ENCODE measurements at regions not wholly inside any gene's neighbourhood (a gene's known extent, or its start where the extent isn't known, plus 50 kb on each side); places are given as distances from the start of the nearest gene placed in this dataset.
"Not testable (repeated sequence)": the region's sequence is repeated elsewhere in the genome, so short reads cannot be mapped to it uniquely, and the experiment has no call there.

DNA sequence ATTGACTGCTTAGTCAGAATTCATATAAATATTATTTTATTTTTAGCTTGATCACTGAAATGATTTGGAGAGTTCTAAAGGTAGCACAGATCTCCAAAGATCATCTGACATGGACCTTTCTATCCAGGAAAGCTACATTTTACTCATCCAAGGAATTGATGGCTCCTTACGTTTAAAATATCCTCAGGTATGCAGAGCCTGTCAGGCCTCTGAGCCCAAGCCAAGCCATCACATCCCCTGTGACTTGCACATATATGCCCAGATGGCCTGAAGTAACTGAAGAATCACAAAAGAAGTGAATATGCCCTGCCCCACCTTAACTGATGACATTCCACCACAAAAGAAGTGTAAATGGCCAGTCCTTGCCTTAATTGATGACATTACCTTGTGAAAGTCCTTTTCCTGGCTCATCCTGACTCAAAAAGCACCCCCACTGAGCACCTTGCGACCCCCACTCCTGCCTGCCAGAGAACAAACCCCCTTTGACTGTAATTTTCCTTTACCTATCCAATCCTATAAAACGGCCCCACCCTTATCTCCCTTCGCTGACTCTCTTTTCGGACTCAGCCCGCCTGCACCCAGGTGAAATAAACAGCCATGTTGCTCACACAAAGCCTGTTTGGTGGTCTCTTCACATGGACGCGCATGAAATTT lies 411.6 kb upstream of the RORB start:
- DNase-seq (ENCODE audit: low read depth in 2 of 2): not testable (repeated sequence)

DNA sequence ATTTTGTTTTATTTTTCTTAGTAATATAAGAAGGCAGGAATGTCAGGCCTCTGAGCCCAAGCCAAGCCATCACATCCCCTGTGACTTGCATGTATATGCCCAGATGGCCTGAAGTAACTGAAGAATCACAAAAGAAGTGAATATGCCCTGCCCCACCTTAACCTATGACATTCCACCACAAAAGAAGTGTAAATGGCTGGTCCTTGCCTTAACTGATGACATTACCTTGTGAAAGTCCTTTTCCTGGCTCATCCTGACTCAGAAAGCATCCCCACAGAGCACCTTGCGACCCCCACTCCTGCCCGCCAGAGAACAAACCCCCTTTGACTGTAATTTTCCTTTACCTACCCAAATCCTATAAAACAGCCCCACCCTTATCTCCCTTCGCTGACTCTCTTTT lies 406.2 kb upstream of the RORB start:
- not testable (repeated sequence) for DNase-seq (ENCODE audit: low read depth in 2 of 2)

DNA sequence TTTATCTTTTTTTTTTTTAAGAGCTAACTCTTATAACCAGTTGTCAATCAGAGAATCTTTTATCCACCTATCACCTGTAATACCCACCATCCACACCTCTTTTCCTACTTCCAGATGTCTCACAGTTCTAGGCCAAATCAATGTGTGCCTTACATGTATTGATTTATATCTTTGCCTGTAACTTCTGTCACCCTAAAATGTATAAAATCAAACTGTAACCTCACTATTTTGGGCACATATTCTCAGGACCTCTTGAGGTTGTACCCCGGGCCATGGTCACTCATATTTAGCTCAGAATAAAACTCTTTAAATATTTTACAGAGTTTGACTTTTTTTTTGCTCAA lies 404.7 kb upstream of the RORB start:
- DNase-seq (ENCODE audit: low read depth in 2 of 2): no peak

DNA sequence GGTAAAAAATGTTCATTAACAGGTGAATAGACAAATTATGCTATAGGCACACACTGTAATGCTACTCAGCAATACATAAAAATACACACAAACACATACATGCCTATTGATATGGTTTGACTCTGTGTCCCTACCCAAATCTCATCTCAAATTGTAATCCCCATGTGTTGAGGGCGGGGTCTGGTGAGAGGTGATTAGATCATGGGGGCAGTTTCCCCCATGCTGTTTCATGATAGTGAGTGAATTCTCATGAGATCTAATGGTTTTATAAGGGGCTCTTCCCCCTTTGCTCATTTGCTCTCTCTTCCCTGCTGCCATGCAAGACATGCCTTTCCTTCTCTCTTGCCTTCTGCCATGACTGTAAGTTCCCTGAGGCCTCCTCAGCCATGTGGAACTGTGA lies 403.1 kb upstream of the RORB start:
- DNase-seq (ENCODE audit: low read depth in 2 of 2): not testable (repeated sequence)

DNA sequence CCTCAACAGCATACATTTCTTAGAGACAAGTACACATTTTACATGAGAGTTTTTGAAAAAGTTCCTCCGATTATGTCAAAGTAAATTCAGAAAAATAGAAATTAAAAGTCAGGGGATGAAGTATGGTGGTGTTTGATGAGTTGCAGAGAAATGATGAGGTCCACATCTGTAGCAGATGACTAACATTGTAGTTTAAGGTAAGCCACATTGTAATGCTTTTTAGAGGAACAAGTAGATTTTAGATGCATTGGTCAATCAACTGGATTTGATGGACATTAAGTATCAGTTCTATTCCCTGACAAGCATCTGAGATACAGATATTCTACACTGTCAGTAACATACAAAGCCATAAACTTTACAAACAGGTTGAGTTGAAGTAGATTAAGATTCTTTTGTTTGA lies 402.4 kb upstream of the RORB start:
- DNase-seq (ENCODE audit: low read depth in 2 of 2): no peak

DNA sequence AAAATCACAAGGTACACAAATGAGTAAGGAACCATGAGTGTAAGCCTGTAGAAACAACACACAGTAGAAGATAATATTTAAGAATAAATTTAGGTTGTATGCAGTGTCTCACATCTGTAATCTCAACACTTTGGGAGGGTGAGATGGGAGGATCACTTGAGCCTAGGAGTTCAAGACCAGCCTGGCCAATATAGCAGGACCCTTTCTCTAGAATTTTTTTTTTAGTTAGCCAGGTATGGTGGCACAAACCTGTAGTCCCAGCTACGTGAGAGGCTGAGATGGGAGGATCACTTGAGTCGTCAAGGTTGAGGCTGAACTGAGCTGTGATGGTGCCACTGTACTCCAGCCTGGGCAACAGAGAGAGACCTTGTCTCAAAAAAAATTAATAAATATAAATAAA lies 401.2 kb upstream of the RORB start:
- DNase-seq (ENCODE audit: low read depth in 2 of 2): no peak

DNA sequence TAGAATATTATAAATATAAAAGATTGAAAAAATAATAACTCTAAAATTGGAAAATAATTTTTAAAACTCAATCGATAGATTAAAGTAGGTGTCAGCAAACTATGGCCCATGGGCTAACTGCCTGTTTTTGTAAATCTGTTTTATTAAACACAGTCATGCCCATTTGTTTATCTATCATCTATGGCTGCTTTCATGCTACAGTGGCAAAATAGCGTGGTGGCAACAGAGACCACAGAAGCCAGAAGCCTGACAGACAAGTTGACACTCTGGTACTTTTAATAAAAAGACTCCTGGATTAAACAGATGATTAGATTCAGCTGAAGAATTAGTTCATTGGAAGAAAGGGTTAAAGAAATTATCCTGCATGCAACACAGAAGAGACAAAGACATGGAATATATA lies 400.7 kb upstream of the RORB start:
- no peak for DNase-seq (ENCODE audit: low read depth in 2 of 2)

DNA sequence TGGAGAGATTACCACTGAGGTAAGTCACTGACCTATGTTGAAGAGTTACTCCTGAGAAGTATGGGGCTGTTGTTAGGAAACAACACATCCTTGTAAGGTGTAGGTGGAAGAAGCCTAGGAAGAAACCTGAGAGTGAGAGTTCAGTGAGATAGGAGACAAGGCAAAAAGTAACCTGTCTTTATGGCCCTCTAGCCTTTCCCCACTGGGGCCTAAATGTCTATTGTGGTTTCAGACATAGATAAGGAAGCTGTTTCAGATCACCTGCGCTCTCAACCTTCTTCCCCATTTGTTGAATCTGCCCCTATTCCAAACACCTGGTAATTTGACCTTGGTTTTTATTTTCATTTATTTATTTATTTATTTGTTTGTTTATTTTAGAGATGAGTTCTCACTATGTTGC lies 397.1 kb upstream of the RORB start:
- DNase-seq (ENCODE audit: low read depth in 2 of 2): no peak

DNA sequence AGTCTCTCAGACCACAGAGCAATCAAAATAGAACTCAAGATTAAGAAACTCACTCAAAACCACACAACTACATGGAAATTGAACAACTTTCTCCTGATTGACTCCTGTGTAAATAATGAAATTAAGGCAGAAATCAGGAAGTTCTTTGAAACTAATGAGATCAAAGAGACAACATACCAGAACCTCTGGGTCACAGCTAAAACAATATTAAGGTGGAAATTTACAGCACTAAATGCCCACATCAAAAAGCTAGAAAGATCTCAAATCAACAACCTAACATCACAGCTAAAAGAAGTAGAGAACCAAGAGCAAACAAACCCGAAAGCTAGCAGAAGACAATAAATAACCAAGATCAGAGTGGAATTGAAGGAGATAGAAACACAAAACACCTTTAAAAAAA lies 395.0 kb upstream of the RORB start:
- DNase-seq (ENCODE audit: low read depth in 2 of 2): not testable (repeated sequence)

DNA sequence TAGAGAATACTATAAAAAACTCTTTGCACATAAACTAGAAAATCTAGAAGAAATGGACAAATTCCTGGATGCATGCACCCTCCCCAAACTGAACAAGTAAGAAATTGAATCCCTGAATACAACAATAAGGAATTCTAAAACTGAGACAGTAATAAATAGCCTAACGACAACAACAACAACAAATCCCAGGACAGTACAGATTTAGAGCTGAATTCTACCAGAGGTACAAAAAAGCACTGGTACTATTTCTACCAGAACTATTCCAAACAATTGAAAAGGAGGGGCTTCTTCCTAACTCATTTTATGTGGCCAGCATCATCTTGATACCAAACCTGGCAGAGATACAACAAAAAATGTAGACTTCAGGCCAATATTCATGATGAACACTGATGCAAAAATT lies 394.4 kb upstream of the RORB start:
- DNase-seq (ENCODE audit: low read depth in 2 of 2): no peak

DNA sequence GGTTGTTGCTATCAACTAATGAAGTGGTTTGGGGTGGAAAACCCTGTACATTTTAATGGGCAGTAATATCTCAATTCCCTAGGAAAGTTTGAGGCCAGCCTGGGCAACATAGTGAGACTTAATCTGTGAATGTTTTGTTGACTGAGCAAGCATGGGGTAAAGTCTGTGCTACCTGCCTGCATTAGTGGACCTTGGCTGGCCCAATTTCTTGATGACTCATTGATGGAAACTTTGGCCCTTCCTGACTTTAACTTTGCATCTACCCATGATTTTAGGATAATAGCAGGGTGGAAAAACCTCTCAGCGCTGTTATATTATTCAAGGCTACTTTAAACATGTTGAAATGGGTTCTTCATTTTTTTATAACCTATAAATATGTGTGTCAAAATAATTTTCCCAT lies 389.4 kb upstream of the RORB start:
- no peak for DNase-seq (ENCODE audit: low read depth in 2 of 2)

DNA sequence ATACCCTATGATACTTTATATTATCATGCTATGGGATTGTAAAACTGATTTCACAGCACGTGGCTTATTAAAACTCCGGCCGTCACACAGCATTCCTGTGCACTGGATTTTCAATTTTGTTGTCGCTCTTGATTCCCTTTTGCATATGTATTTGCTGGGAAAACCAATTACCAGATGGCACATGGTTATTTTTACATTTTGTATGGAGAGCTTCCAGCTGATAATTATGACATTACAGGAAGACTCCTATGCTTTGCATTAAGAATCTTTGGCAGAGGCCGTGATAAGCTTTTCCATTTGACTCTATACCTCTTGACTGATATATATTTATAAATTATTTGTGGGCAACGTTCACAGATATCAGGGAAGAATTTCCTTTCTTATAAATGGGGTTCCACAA lies 381.2 kb upstream of the RORB start:
- DNase-seq (ENCODE audit: low read depth in 2 of 2): no peak

DNA sequence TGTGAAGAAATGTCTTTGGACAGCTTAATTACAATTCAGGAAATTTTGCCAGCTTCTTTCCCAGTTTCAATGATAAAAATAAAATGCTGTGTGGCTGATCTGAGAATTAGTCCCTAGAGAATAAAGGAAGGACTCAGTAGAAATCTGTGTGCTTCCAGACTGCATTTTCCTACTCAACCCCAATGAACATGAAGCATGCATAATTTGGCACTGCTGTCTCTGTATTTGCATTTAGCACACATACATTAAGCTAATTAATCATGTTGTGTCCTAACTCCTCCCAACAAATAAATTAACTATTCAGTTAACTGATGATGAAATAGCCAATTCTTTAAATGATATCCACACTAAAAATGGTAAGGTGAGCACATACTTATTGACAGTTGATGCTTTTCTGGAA lies 380.0 kb upstream of the RORB start:
- no peak for DNase-seq (ENCODE audit: low read depth in 2 of 2)

DNA sequence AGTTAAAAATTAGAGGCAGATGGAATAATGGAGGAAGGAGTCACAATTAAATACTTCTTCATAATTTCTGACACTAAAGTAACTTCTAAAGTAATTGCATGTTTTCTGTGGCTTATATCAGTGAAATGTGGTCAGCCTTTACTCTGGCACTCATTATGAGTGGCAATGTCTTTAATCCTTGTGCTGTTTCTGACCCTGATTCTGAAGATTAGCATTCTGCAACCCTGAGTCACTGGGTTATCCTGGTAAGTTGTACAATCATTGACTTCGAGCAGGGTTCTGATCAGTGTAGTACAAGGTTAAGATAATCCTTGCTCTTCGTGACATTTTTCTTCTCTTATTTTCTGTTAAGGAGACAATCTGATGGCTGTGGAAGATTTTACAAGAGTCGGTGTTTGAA lies 379.4 kb upstream of the RORB start:
- no peak for DNase-seq (ENCODE audit: low read depth in 2 of 2)

DNA sequence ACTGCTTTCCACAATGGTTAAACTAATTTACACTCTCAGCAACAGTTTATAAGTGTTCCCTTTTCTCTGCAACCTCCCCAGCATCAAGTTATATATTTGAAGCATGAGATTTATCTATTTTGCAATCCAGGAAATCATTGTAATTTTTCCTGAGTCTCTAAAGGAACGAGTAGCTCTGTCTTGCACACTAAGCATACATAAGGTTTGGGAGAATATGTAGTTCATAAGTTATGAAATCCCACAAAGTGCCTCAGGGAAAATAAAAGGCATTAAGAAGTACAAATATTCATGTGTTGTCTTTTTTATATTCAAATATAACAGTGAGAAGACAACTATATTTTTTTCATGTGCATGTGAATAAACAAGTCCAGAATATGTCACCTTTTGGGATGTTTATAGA lies 377.1 kb upstream of the RORB start:
- no peak for DNase-seq (ENCODE audit: low read depth in 2 of 2)

DNA sequence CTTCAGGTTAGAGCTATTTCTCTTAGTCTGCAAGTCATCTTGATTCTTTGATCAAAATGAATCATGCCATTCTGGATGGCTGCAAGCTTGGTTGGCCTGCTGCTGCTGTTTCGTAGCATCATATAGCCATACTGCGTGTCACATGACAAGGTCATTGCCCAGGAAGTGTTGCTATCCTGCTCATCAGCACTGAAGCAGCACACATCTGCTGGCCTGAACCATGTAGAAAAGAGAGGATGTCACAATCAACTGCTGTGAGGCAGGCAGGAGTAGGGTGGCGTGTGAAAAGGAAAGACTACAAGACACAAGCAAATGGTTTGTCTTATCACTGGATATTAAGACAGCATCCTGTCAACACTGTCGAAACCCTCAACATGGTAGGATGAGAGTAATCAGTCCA lies 376.7 kb upstream of the RORB start:
- no peak for DNase-seq (ENCODE audit: low read depth in 2 of 2)

DNA sequence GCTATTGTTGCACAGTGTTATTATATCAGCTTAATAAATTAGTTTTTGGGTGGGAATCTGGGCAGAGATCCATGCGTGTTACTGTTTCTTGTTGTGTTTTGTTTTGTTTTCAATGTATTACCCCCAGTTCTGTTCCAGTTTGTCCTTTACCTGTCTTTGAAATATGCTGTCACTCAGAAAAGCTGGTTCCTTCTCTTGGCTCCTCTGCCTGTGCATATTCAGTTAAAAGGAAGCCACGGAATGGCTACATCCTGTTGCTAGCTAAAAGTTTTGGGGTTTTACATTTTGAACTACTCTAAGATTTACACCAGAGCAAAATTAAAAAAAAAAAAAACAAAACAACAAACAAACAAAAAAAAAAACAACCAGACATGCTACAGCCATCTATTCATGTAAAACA lies 374.9 kb upstream of the RORB start:
- DNase-seq (ENCODE audit: low read depth in 2 of 2): no peak

DNA sequence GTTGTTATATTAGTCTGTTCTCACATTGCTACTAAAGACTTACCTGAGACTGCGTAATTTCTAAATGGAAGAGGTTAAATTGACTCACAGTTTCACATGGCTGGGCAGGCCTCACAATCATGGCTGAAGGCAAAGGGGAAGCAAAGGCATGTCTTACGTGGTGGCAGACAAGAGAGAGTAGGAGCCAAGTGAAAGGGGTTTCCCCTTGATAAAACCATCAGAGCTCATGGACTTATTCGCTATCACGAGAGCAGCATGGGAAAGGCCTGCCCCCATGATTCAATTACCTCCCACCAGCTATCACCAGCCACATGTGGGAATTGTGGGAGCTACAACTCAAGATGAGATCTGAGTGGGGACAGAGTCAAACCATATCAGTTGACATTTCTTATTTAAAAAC lies 374.5 kb upstream of the RORB start:
- no peak for DNase-seq (ENCODE audit: low read depth in 2 of 2)

DNA sequence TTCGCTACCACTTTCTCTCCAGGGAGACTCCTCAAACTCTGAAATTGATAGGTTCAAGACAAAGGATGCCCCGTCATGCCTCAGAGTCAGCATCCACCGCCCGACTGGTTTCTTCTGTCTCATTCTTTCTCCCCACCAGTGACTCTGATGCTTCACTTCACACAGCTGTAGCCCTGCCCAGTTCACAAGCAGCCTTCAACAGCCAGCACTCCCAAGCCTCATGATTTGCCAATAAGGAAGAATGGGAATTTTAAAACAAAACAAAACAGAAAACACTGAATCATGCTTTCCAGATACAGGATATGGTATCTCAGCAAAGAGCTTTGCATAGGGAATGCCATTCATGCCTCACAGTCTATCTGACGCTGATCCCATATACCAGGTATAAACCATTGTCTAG lies 371.2 kb upstream of the RORB start:
- no peak for DNase-seq (ENCODE audit: low read depth in 2 of 2)

DNA sequence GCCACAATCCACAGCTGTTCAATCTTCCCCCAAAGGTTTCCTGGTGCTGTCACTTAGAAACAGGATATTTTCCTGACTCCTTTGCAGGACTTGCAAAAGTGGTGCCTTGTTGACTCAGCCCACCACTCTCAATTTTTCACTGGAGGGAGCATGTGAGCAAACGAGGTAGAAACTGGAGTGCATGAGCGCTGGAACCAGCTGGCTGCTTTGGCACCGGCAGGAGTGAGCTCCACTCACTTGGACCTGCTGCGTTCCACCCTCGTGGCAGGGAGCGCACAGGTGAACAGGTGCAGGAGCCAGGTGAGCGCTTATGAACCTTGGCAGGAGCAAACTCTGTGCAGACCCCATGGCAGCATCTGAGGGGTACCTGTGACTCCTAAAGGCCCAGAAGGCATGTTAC lies 364.1 kb upstream of the RORB start:
- no peak for DNase-seq (ENCODE audit: low read depth in 2 of 2)

DNA sequence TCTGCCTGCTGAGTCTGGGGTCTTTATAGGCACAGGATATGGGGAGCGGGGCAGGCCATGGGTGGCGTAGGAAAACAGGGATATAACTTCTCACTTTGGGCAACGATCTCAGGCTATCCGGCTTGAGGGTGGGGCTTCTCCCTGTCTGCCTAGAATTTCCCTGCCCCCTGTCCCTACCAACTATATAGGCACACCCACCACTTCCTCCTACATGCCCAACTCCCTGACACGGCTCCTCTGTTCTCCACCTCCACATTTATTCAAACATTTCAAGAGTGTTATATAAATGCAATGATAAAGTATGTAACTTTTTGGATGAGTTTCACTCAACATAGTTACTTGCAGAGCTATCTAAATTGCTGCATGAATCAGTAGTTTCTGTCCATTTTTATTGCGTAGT lies 363.2 kb upstream of the RORB start:
- DNase-seq (ENCODE audit: low read depth in 2 of 2): no peak

DNA sequence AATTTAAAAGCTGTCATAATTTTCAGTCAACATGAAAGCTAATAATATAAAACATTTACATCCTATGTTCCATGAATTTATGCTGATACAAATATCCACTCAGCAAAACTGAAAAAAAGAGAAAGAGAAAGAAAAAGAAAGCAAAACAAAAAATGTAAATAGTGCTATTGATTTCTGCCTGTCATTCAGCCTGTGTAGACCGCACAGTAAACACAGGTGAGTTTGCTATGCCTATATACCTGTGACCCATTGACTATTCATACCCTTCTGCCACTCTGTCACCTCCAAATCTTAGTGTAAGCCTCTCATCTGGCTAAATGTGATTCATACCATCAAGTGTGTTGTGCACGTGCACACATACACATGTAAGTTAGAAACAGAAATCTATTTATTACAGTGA lies 359.0 kb upstream of the RORB start:
- DNase-seq (ENCODE audit: low read depth in 2 of 2): no peak

DNA sequence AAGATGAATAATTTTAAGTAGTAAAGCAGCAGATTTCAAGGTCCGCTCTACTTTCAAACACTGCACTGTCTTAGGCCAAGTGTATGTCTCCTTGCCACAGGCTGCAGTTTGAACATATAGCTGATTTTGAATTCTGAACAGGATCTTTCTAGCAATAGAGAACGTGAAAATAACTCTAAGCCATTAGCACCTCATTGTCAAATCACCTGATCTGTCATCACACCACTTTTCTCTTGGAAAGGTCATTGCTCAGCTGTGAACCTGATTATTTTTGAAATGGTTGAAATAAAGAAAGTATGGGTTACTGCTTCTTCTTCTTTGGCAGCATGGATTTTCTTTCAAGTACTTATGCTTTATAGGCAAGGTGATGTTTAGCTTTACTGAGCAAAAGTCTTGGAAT lies 357.0 kb upstream of the RORB start:
- DNase-seq (ENCODE audit: low read depth in 2 of 2): no peak

DNA sequence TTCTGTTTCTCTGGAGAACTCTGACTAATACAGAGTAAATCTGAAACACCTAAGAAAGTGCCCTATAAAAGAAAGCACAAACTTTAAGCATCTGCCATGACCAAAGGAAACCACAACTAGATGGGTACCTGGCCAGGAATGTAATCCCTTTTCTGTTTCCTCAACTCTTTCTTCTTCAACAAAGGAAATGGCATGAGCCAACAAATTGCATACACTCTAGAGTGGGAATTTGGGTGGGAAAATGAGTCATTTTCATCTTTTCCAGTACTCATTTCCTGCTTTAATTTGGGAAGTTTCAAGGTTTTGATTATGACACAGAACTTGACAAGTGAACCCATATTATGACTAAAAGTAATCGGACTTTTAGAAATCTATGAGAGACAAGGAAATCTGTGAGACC lies 349.2 kb upstream of the RORB start:
- no peak for DNase-seq (ENCODE audit: low read depth in 2 of 2)

DNA sequence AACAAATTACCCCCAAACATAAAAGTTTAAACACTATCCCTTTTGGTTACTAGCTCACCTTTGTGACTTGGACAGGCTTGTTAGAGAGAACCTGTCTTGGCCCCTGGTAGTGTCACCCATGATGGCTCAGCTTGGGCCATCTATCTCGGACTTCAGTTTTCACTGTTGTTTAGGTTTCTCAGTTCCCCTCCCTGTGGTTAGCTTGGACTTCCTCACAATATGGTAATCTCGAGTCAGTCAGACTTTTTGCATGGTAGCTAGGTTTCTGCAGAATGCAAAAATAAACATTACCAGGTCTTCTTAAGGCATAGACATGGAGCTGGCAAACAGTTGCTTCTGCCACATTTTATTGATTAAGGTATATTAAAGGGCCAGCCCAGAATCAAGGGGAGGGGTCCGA lies 324.3 kb upstream of the RORB start:
- no peak for DNase-seq (ENCODE audit: low read depth in 2 of 2)

Measured in stimulated activated CD8-positive, alpha-beta memory T cell treated with anti-CD3 and anti-CD28 coated beads, Interleukin-15, amount 100 ng/mL, for 4 hours (primary cell).